Activated CD8-positive, alpha-beta T cell treated with anti-CD3 and anti-CD28 coated beads for 36 hours (primary cell): ENCODE measurements at regions not wholly inside any gene's neighbourhood (a gene's known extent, or its start where the extent isn't known, plus 50 kb on each side); places are given as distances from the start of the nearest gene placed in this dataset.
"Not testable (repeated sequence)": the region's sequence is repeated elsewhere in the genome, so short reads cannot be mapped to it uniquely, and the experiment has no call there.

ENCODE experiments used
- ATAC-seq: fragments of 200-7000 bp; cut with Tn5 transposase; one replicate; pipeline ENCODE4 v1.10.0; 2021; ENCODE audit warnings: mild to moderate bottlenecking, moderate library complexity
- CTCF ChIA-PET: fragments of 350-600 bp; sonication (Branson Sonifier 250); formaldehyde crosslinking; loops from one replicate; lab custom pipeline; 2021; ENCODE audit warnings: antibody characterized with exemption; lab: Charles Lee
- POLR2A ChIA-PET: fragments of 350-600 bp; sonication (Branson Sonifier 250); formaldehyde crosslinking; loops from one replicate; lab custom pipeline; 2021; ENCODE audit warnings: antibody characterized with exemption; lab: Charles Lee
- DNase-seq: peaks from one replicate; pipeline ENCODE4 v3.0.0-alpha.2; 2020
- H3K27ac Mint-ChIP-seq: one replicate; pipeline ENCODE4 v1.8.0; 2021; ENCODE audit warnings: mild to moderate bottlenecking, mixed read lengths
- H3K27me3 Mint-ChIP-seq: one replicate; pipeline ENCODE4 v1.8.0; 2021; ENCODE audit warnings: mixed read lengths
- H3K36me3 Mint-ChIP-seq: one replicate; pipeline ENCODE4 v1.8.0; 2021; ENCODE audit warnings: low read depth, mixed read lengths
- H3K4me1 Mint-ChIP-seq: one replicate; pipeline ENCODE4 v1.8.0; 2021; ENCODE audit warnings: low read depth, mixed read lengths
- H3K4me3 Mint-ChIP-seq: one replicate; pipeline ENCODE4 v1.8.0; 2021; ENCODE audit warnings: mild to moderate bottlenecking, moderate library complexity, mixed read lengths
- H3K9me3 Mint-ChIP-seq: one replicate; pipeline ENCODE4 v1.8.0; 2021; ENCODE audit warnings: mixed read lengths
- CTCF ChIP-seq: fragments of 200-600 bp; IDR thresholded peaks from one replicate; pipeline ENCODE4 v1.8.0; 2022; ENCODE audit warnings: antibody characterized with exemption, mild to moderate bottlenecking
- intact Hi-C: fragments of 100-400 bp; cut with micrococcal nuclease; formaldehyde crosslinking; loops from one replicate; pipeline ENCODE4 v1.10.0; 2022

GRCh38 chr17:27180322-27180721, 113.6 kb upstream of the WSB1 start:
- ChIA-PET CTCF (no interaction called here), POLR2A (no interaction called here)
- Mint-ChIP-seq H3K4me3 (no peak overlapping the region), H3K27me3 (no peaks in the 10 kb centered on the region), H3K36me3 (peaks cover 3% of the 10 kb centered on the region), H3K9me3 (peaks cover 12% of the 10 kb centered on the region), H3K27ac (no peak overlapping the region), H3K4me1 (no peaks in the 10 kb centered on the region)
- intact Hi-C loops = no loop called here
- TF ChIP-seq CTCF = no peak
- no peak for ATAC-seq
- no peak for DNase-seq

GRCh38 chr17:27181379-27181925, 112.5 kb upstream of the WSB1 start:
- H3K4me1 Mint-ChIP-seq, DNase-seq, H3K27ac Mint-ChIP-seq, POLR2A ChIA-PET, H3K36me3 Mint-ChIP-seq, intact Hi-C loops, H3K27me3 Mint-ChIP-seq, ATAC-seq, H3K4me3 Mint-ChIP-seq: not testable (repeated sequence)
- H3K9me3 Mint-ChIP-seq = peaks cover 12% of the 10 kb centered on the region
- CTCF ChIA-PET = interaction anchor here (1.1 kb wide), 1 partner anchor 13 kb away, joined by 3 read pairs; no protein-coding TSS in a partner anchor

GRCh38 chr17:27181935-27182334, 112.0 kb upstream of the WSB1 start:
- ATAC-seq (no peak), DNase-seq (no peak)
- Mint-ChIP-seq H3K27ac (no peak overlapping the region), H3K27me3 (no peaks in the 10 kb centered on the region), H3K9me3 (peaks cover 12% of the 10 kb centered on the region), H3K4me3 (no peak overlapping the region), H3K4me1 (no peaks in the 10 kb centered on the region), H3K36me3 (peaks cover 3% of the 10 kb centered on the region)
- CTCF ChIA-PET = no interaction called here
- POLR2A ChIA-PET = no interaction called here
- intact Hi-C loops = no loop called here
- no peak for TF ChIP-seq CTCF

- peak; percentile 39 for DNase-seq
- POLR2A ChIA-PET = not testable (repeated sequence)
Measured at GRCh38 chr17:27197505-27197904, 96.4 kb upstream of the WSB1 start.

GRCh38 chr17:27199948-27200347, 94.0 kb upstream of the WSB1 start:
- peaks cover 3% of the 10 kb centered on the region for H3K27me3 Mint-ChIP-seq
- intact Hi-C loops = no loop called here
- no peaks in the 10 kb centered on the region for H3K9me3 Mint-ChIP-seq
- DNase-seq = no peak
- no peak for TF ChIP-seq CTCF
- ChIA-PET POLR2A (no interaction called here), CTCF (interaction anchor here (1.1 kb wide), 1 partner anchor 133 kb away, joined by 3 read pairs; no protein-coding TSS in a partner anchor)
- peak; percentile 39 for ATAC-seq
- H3K4me1 Mint-ChIP-seq = no peaks in the 10 kb centered on the region
- no peak overlapping the region for H3K27ac Mint-ChIP-seq
- H3K4me3 Mint-ChIP-seq = no peak overlapping the region
- no peaks in the 10 kb centered on the region for H3K36me3 Mint-ChIP-seq

More at GRCh38 chr17:27197505-27197904, 96.4 kb upstream of the WSB1 start:
- H3K4me1 Mint-ChIP-seq, H3K4me3 Mint-ChIP-seq, H3K9me3 Mint-ChIP-seq, H3K27ac Mint-ChIP-seq, intact Hi-C loops, ATAC-seq, H3K36me3 Mint-ChIP-seq, H3K27me3 Mint-ChIP-seq: not testable (repeated sequence)
- CTCF ChIA-PET = interaction anchor here (1.6 to 1.7 kb wide), 2 partner anchors 9 to 136 kb away, joined by 6 to 9 read pairs; no protein-coding TSS in a partner anchor

GRCh38 chr17:27200476-27200875, 93.4 kb upstream of the WSB1 start:
- intact Hi-C loops = no loop called here
- POLR2A ChIA-PET = no interaction called here
- DNase-seq (no peak), ATAC-seq (no peak)
- CTCF ChIA-PET = interaction anchor here (1.1 kb wide), 1 partner anchor 133 kb away, joined by 3 read pairs; no protein-coding TSS in a partner anchor
- H3K4me1 Mint-ChIP-seq = no peaks in the 10 kb centered on the region
- H3K27ac Mint-ChIP-seq = no peak overlapping the region
- no peak overlapping the region for H3K4me3 Mint-ChIP-seq
- no peaks in the 10 kb centered on the region for H3K36me3 Mint-ChIP-seq
- H3K27me3 Mint-ChIP-seq = peaks cover 3% of the 10 kb centered on the region
- no peaks in the 10 kb centered on the region for H3K9me3 Mint-ChIP-seq
- TF ChIP-seq CTCF = no peak
